PFSK-1 (cell line): ENCODE measurements at regions not wholly inside any gene's neighbourhood (a gene's known extent, or its start where the extent isn't known, plus 50 kb on each side); places are given as distances from the start of the nearest gene placed in this dataset.

Experiments used
- POLR2AphosphoS5 ChIP-seq: IDR thresholded peaks from 2 replicates; pipeline ENCODE4 v1.6.1; 2012; ENCODE audit warnings: low read depth, mild to moderate bottlenecking, control low read depth, low read length, moderate library complexity
- SIN3A ChIP-seq: IDR thresholded peaks from 2 replicates; pipeline ENCODE4 v1.6.1; 2012; ENCODE audit warnings: mild to moderate bottlenecking, low read length, moderate library complexity, borderline replicate concordance; ENCODE audit not compliant: insufficient read depth
- TAF1 ChIP-seq: IDR thresholded peaks from 2 replicates; pipeline ENCODE4 v1.6.1; 2012; ENCODE audit warnings: low read length, control low read depth, borderline replicate concordance; ENCODE audit not compliant: insufficient read depth
- TF ChIP-seq, protein P1 (sequence below), 2 experiments: IDR thresholded peaks; 2 replicates each; pipeline versions ENCODE4 v1.6.1 to v1.8.0; 2011 to 2012; ENCODE audit warnings: low read depth in 2 of 2, low read length in 2 of 2, control low read depth in 1 of 2, inconsistent platforms in 1 of 2, mild to moderate bottlenecking in 1 of 2, moderate library complexity in 1 of 2; ENCODE audit not compliant: insufficient read depth in 1 of 2

DNA sequence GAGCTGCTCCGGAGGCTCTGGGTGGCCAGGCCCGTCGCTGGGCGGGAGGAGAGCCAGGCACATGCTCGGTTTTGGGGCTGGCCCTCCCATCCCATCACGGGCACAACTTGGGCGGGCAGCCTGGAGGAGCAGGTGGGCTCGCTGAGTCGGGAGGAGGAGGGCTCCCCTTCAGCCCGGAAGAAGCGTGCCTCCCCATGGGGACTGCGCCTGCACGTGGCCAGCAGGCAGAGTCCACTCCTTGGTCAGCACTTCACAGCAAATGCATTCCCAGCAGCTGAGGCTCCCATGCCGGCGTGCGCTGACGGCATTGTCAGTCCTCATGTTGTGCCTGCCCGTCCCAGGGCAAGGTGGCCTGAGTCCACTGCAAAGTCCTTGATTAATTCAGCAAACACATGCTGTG is 1281.7 kb downstream of the BRD1 start:
- TF ChIP-seq TAF1 (no peak), POLR2AphosphoS5 (no peak), SIN3A (no peak)
- TF ChIP-seq, protein P1, sequence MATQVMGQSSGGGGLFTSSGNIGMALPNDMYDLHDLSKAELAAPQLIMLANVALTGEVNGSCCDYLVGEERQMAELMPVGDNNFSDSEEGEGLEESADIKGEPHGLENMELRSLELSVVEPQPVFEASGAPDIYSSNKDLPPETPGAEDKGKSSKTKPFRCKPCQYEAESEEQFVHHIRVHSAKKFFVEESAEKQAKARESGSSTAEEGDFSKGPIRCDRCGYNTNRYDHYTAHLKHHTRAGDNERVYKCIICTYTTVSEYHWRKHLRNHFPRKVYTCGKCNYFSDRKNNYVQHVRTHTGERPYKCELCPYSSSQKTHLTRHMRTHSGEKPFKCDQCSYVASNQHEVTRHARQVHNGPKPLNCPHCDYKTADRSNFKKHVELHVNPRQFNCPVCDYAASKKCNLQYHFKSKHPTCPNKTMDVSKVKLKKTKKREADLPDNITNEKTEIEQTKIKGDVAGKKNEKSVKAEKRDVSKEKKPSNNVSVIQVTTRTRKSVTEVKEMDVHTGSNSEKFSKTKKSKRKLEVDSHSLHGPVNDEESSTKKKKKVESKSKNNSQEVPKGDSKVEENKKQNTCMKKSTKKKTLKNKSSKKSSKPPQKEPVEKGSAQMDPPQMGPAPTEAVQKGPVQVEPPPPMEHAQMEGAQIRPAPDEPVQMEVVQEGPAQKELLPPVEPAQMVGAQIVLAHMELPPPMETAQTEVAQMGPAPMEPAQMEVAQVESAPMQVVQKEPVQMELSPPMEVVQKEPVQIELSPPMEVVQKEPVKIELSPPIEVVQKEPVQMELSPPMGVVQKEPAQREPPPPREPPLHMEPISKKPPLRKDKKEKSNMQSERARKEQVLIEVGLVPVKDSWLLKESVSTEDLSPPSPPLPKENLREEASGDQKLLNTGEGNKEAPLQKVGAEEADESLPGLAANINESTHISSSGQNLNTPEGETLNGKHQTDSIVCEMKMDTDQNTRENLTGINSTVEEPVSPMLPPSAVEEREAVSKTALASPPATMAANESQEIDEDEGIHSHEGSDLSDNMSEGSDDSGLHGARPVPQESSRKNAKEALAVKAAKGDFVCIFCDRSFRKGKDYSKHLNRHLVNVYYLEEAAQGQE (IDR thresholded peaks at IDR 0.05; ENCODE audit: insufficient read depth in 1 of 2, low read depth in 2 of 2, low read length in 2 of 2): no peak
